Esophagus muscularis mucosa (tissue), 3 donors: ENCODE measurements at regions not wholly inside any gene's neighbourhood (a gene's known extent, or its start where the extent isn't known, plus 50 kb on each side); places are given as distances from the start of the nearest gene placed in this dataset.

Experiments used
- POLR2A ChIP-seq: fragments of 450-650 bp; IDR thresholded peaks from one replicate; pipeline ENCODE4 v1.6.1; 2017; ENCODE audit warnings: antibody characterized with exemption, moderate library complexity, mild to moderate bottlenecking, low read depth
- POLR2AphosphoS5 ChIP-seq, 2 donors: sonication (generic); formaldehyde crosslinking; IDR thresholded peaks; one replicate each; pipeline ENCODE4 v1.6.1; 2017; ENCODE audit warnings: antibody characterized with exemption in 2 of 2
- TF ChIP-seq, protein P1 (sequence below), 3 experiments: fragments of 200-600 bp in 2 of 3; fragments of 450-650 bp in 1 of 3; sonication (generic) in 2 of 3; IDR thresholded peaks; one replicate each; pipeline ENCODE4 v1.5.1; 2017 to 2019; ENCODE audit warnings: antibody characterized with exemption in 3 of 3, mild to moderate bottlenecking in 2 of 3, moderate library complexity in 1 of 3

DNA sequence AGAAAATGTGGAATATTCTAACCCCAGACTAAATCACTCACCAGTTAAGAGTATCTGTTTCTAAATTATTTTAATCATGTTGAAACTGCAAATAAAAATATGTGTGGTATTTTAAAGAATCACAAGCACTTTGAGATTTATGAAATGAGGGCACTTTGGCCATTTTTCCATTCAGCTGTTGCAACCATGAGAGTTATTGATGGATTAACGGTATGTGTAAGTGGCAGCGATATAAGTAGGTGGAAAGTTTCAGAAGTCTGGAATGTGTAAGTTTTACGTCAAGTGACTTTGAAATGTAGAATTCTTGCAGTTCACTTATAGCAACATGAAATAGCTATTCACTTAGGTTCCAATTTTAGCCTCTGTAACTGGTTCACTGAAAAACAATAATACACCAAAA is 905.1 kb upstream of the SLIT2 start:
- TF ChIP-seq, protein P1, sequence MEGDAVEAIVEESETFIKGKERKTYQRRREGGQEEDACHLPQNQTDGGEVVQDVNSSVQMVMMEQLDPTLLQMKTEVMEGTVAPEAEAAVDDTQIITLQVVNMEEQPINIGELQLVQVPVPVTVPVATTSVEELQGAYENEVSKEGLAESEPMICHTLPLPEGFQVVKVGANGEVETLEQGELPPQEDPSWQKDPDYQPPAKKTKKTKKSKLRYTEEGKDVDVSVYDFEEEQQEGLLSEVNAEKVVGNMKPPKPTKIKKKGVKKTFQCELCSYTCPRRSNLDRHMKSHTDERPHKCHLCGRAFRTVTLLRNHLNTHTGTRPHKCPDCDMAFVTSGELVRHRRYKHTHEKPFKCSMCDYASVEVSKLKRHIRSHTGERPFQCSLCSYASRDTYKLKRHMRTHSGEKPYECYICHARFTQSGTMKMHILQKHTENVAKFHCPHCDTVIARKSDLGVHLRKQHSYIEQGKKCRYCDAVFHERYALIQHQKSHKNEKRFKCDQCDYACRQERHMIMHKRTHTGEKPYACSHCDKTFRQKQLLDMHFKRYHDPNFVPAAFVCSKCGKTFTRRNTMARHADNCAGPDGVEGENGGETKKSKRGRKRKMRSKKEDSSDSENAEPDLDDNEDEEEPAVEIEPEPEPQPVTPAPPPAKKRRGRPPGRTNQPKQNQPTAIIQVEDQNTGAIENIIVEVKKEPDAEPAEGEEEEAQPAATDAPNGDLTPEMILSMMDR (IDR thresholded peaks at IDR 0.05), result no peak
- TF ChIP-seq POLR2AphosphoS5 (IDR thresholded peaks at IDR 0.05), result no peak
- TF ChIP-seq POLR2A, result no peak
